ENCODE measurements at regions not wholly inside any gene's neighbourhood (a gene's known extent, or its start where the extent isn't known, plus 50 kb on each side); places are given as distances from the start of the nearest gene placed in this dataset.
A peak's percentile ranks its signal among the peaks of the same experiment; 100 is the strongest.

GRCh38 chr9:3733039-3733408, 207.2 kb upstream of the RFX3 start (continued):
- TF ChIP-seq FOXA1 (IDR thresholded peaks at IDR 0.05): no peak

- H3K27ac ChIP-seq (ENCODE audit: low read depth in 1 of 2, low read length in 2 of 2): no peak overlapping the region
- H3K27me3 ChIP-seq (ENCODE audit: control insufficient read depth in 4 of 4, insufficient read depth in 4 of 4, low read length in 3 of 4): no peaks in the 10 kb centered on the region
- TF ChIP-seq ZBTB33 (IDR thresholded peaks at IDR 0.05) (no peak), RAD21 (IDR thresholded peaks at IDR 0.05) (peak; percentile 90 to 93), FOXA2 (IDR thresholded peaks at IDR 0.05) (peak; percentile 71), HNF4G (IDR thresholded peaks at IDR 0.05) (peak; percentile 18), SP1 (IDR thresholded peaks at IDR 0.05) (peak; percentile 37), REST (IDR thresholded peaks at IDR 0.05) (no peak), EGR1 (IDR thresholded peaks at IDR 0.05; ENCODE audit: low read depth in 2 of 2) (no peak), ATF3 (IDR thresholded peaks at IDR 0.05) (no peak), CTCF (IDR thresholded peaks at IDR 0.05; ENCODE audit: low read depth, low read length, missing input control) (peak; percentile 89), FOXA1 (IDR thresholded peaks at IDR 0.05) (peak; percentile 41), YY1 (IDR thresholded peaks at IDR 0.05) (peak; percentile 79), NR2F2 (IDR thresholded peaks at IDR 0.05) (peak; percentile 61), JUND (IDR thresholded peaks at IDR 0.05) (peak; percentile 8 to 38), RXRA (IDR thresholded peaks at IDR 0.05) (peak in 1 of 2 donors; percentile 7), TAF1 (conservative IDR thresholded peaks at IDR 0.05) (no peak), GABPA (IDR thresholded peaks at IDR 0.05 in 1 of 2, conservative IDR thresholded peaks at IDR 0.05 in 1 of 2) (no peak), MAX (IDR thresholded peaks at IDR 0.05) (no peak), HNF4A (conservative IDR thresholded peaks at IDR 0.05) (peak in 1 of 2 donors; percentile 37)
- WGBS: 27% methylated on average over 7 of the region's 7 CpGs
- no peak for DNase-seq (ENCODE audit: low spot score)
- peak overlapping the region in 1 of 2 donors; percentile 5 for H3K9ac ChIP-seq (ENCODE audit: low read depth in 1 of 2, low read length in 2 of 2)
- peaks cover 0 to 9% (median 5%) of the 10 kb centered on the region in 4 donors for H3K4me1 ChIP-seq (ENCODE audit: control insufficient read depth in 4 of 4, insufficient read depth in 4 of 4, low read length in 3 of 4)
- H3K9me3 ChIP-seq (ENCODE audit: control insufficient read depth in 4 of 4, low read length in 3 of 4): no peaks in the 10 kb centered on the region
- no peaks in the 10 kb centered on the region for H3K36me3 ChIP-seq (ENCODE audit: control insufficient read depth in 4 of 4, insufficient read depth in 3 of 4, low read depth in 1 of 4, low read length in 3 of 4)
- H3K4me3 ChIP-seq (ENCODE audit: low read depth in 1 of 3, low read length in 3 of 3): peak overlapping the region in 2 of 3 donors; percentile 42 to 43
These were observed 206.6 kb upstream of the RFX3 start for GRCh38 chr9:3732077-3733038.

Measured in liver (tissue), 8 donors.